GM23248 (cell line): ENCODE measurements at regions not wholly inside any gene's neighbourhood (a gene's known extent, or its start where the extent isn't known, plus 50 kb on each side); places are given as distances from the start of the nearest gene placed in this dataset.

Source experiments
- DNase-seq: peaks from one replicate; pipeline ENCODE4 v3.0.0-alpha.2; 2015
- H2AFZ ChIP-seq: fragments of 200-600 bp; sonication (generic); 2 replicates; pipeline ENCODE4 v1.6.1; 2016; ENCODE audit warnings: antibody characterized with exemption
- H3F3A ChIP-seq: fragments of 200-600 bp; sonication (generic); 2 replicates; pipeline ENCODE4 v1.6.1; 2016; ENCODE audit warnings: mild to moderate bottlenecking, antibody characterized with exemption, mixed run types; ENCODE audit not compliant: insufficient read depth
- H3K27ac ChIP-seq: fragments of 200-600 bp; sonication (generic); 2 replicates; pipeline ENCODE4 v1.5.1; 2016; ENCODE audit warnings: mild to moderate bottlenecking
- H3K27me3 ChIP-seq: fragments of 200-600 bp; sonication (generic); replicated peaks from 2 replicates; pipeline ENCODE4 v1.6.1; 2016; ENCODE audit warnings: mild to moderate bottlenecking; ENCODE audit not compliant: insufficient read depth
- H3K36me3 ChIP-seq: fragments of 200-600 bp; sonication (generic); 2 replicates; pipeline ENCODE4 v1.6.1; 2016; ENCODE audit warnings: low read depth, mild to moderate bottlenecking
- H3K4me1 ChIP-seq: fragments of 200-600 bp; sonication (generic); 2 replicates; pipeline ENCODE4 v1.6.1; 2016; ENCODE audit warnings: mild to moderate bottlenecking; ENCODE audit not compliant: insufficient read depth
- H3K4me2 ChIP-seq: fragments of 200-600 bp; sonication (generic); one replicate; pipeline ENCODE4 v1.6.1; 2016; ENCODE audit warnings: mild to moderate bottlenecking; ENCODE audit not compliant: unreplicated experiment
- H3K4me3 ChIP-seq: fragments of 200-600 bp; sonication (generic); 2 replicates; pipeline ENCODE4 v1.5.1; 2016; ENCODE audit warnings: mild to moderate bottlenecking
- H3K79me2 ChIP-seq: fragments of 200-600 bp; sonication (generic); 2 replicates; pipeline ENCODE4 v1.6.1; 2016; ENCODE audit warnings: mild to moderate bottlenecking; ENCODE audit not compliant: insufficient read depth
- H3K9ac ChIP-seq: fragments of 200-600 bp; sonication (generic); 2 replicates; pipeline ENCODE4 v1.6.1; 2016; ENCODE audit warnings: mild to moderate bottlenecking
- H3K9me2 ChIP-seq: fragments of 200-600 bp; sonication (generic); 2 replicates; pipeline ENCODE4 v1.6.1; 2016; ENCODE audit warnings: mixed run types, mild to moderate bottlenecking, moderate library complexity; ENCODE audit not compliant: insufficient read depth
- H3K9me3 ChIP-seq: fragments of 200-600 bp; sonication (generic); one replicate; pipeline ENCODE4 v1.6.1; 2017; ENCODE audit warnings: low read depth
- H4K20me1 ChIP-seq: fragments of 200-600 bp; sonication (generic); 2 replicates; pipeline ENCODE4 v1.6.0; 2016; ENCODE audit not compliant: insufficient read depth
- EZH2 ChIP-seq: fragments of 200-600 bp; sonication (generic); IDR thresholded peaks from 2 replicates; pipeline ENCODE4 v1.6.1; 2018; ENCODE audit warnings: antibody characterized with exemption, mild to moderate bottlenecking; ENCODE audit not compliant: insufficient read depth, poor library complexity, severe bottlenecking
- EZH2phosphoT487 ChIP-seq: fragments of 200-600 bp; sonication (generic); IDR thresholded peaks from 2 replicates; pipeline ENCODE4 v1.6.1; 2018; ENCODE audit warnings: antibody characterized with exemption, moderate library complexity, mild to moderate bottlenecking, low read depth; ENCODE audit not compliant: insufficient read depth
- WGBS, 2 experiments: methylation state at CpG; one replicate each; pipeline ENCODE4 v1.1.6; 2015 to 2017; ENCODE audit warnings: low lambda C conversion rate in 2 of 2, low coverage in 1 of 2; ENCODE audit errors: missing lambda C conversion rate in 2 of 2; 5-methylcytosine and 5-hydroxymethylcytosine counted together
- in situ Hi-C: fragments of 300-500 bp; cut with MboI; formaldehyde crosslinking; loops from 2 replicates; pipeline ENCODE4 v1.15.0; 2020

- no peaks in the 10 kb centered on the region for H3K36me3 ChIP-seq
- H3K9me3 ChIP-seq, result no peaks in the 10 kb centered on the region
- H2AFZ ChIP-seq, result no peak overlapping the region
- WGBS, 2 experiments, result 90 to 94% methylated on average over 14 to 19 of the region's 19 CpGs
- H3F3A ChIP-seq, result no peaks in the 10 kb centered on the region
- H3K4me3 ChIP-seq, result no peak overlapping the region
- no peak overlapping the region for H3K9ac ChIP-seq
- no peak for DNase-seq
- no peaks in the 10 kb centered on the region for H4K20me1 ChIP-seq
- H3K9me2 ChIP-seq, result no peaks in the 10 kb centered on the region
- H3K4me1 ChIP-seq, result peaks cover 7% of the 10 kb centered on the region; the same call in 1 of the 2 replicates
- H3K27me3 ChIP-seq, result no peaks in the 10 kb centered on the region
- H3K27ac ChIP-seq, result no peak overlapping the region
- H3K79me2 ChIP-seq, result no peaks in the 10 kb centered on the region
- no peak overlapping the region for H3K4me2 ChIP-seq
- TF ChIP-seq EZH2phosphoT487 (no peak), EZH2 (no peak)
- in situ Hi-C loops, result no loop called here
Observed at GRCh38 chr9:86516564-86516963, 162.4 kb upstream of the TUT7 start.

DNA sequence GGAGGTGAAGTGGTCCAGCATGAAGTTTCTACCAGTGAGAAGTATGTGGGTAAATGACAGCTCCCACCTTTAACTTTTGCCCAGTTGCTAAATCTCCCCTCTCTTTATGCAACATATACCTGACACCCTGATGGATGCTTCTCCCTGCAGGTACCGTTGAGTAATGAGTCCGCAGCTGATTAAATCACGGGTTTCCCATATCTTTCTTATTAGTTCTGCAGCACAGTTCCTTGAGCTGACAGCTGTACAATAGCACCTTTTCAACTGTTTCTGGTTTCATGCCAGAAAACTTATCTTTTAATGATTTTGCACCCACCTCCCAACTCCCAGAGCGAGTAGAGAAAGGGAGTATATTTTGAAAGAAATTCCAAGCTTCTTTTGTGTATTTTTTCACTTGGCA, 161.0 kb upstream of the TUT7 start:
- peaks cover 7% of the 10 kb centered on the region; the same call in 1 of the 2 replicates for H3K4me1 ChIP-seq
- no peak for TF ChIP-seq EZH2
- TF ChIP-seq EZH2phosphoT487, result no peak
- H3K9ac ChIP-seq, result no peak overlapping the region
- in situ Hi-C loops, result no loop called here
- no peak overlapping the region for H3K4me2 ChIP-seq
- H2AFZ ChIP-seq, result no peak overlapping the region
- H3K4me3 ChIP-seq, result no peak overlapping the region
- no peaks in the 10 kb centered on the region for H3K79me2 ChIP-seq
- no peaks in the 10 kb centered on the region for H4K20me1 ChIP-seq
- H3K27ac ChIP-seq, result no peak overlapping the region
- H3K9me2 ChIP-seq, result no peaks in the 10 kb centered on the region
- H3K36me3 ChIP-seq, result no peaks in the 10 kb centered on the region
- H3K27me3 ChIP-seq, result no peaks in the 10 kb centered on the region
- WGBS, 2 experiments, result 74 to 80% methylated on average over 4 of the region's 4 CpGs
- H3F3A ChIP-seq, result no peaks in the 10 kb centered on the region
- no peaks in the 10 kb centered on the region for H3K9me3 ChIP-seq
- DNase-seq, result no peak

DNA sequence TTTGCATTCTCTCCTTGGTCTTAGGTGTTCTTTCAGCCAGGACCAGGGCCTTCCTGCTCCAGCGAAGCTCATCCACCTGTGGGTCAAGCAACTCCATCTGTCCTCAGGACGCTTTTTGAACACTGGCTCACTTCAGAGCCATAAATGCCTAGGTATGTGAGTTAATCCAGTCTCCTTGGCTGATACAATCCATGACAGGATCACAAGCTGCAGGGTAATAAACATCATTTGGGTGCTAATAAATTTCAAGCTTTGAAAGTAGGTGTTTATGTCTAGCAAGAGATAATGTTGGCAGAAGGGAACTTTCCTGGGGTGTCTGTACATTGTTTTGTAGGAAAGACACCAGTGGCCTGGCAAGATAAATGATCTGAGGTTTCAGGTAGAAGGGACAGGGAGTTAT, 159.2 kb upstream of the TUT7 start:
- no peaks in the 10 kb centered on the region for H3K27me3 ChIP-seq
- in situ Hi-C loops, result no loop called here
- H3K36me3 ChIP-seq, result no peaks in the 10 kb centered on the region
- no peaks in the 10 kb centered on the region for H3K9me3 ChIP-seq
- H3K4me3 ChIP-seq, result no peak overlapping the region
- WGBS, 2 experiments, result 96% methylated on average over 2 of the region's 2 CpGs
- no peaks in the 10 kb centered on the region for H3K79me2 ChIP-seq
- H3K9me2 ChIP-seq, result no peaks in the 10 kb centered on the region
- H3K9ac ChIP-seq, result no peak overlapping the region
- no peak overlapping the region for H3K4me2 ChIP-seq
- H4K20me1 ChIP-seq, result no peaks in the 10 kb centered on the region
- no peaks in the 10 kb centered on the region for H3K4me1 ChIP-seq
- H3F3A ChIP-seq, result no peaks in the 10 kb centered on the region
- H3K27ac ChIP-seq, result no peak overlapping the region
- no peak for TF ChIP-seq EZH2
- TF ChIP-seq EZH2phosphoT487, result no peak
- DNase-seq, result no peak
- no peak overlapping the region for H2AFZ ChIP-seq

DNA sequence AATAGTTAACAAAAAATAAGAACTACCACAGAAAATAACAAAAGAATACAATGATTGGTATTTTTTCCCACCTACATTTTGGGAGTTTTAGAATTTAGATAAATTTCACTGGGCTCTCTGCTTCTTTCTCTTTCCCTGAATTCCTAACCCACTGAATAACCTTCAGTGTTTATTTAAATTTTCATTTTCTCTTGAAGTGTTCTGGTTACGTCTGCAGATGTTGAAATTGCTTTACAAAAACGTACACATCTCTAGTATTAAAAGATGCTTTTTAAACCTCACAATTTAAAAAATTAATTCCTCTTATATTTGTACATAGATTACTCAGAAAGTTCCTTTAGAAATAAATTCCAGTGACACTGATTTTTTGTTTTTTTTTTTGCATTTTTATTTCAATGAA, 158.7 kb upstream of the TUT7 start:
- Histone ChIP-seq H2AFZ (no peak overlapping the region), H4K20me1 (no peaks in the 10 kb centered on the region), H3K4me3 (no peak overlapping the region), H3K9ac (no peak overlapping the region), H3F3A (no peaks in the 10 kb centered on the region), H3K36me3 (no peaks in the 10 kb centered on the region), H3K9me2 (no peaks in the 10 kb centered on the region), H3K79me2 (no peaks in the 10 kb centered on the region), H3K27me3 (no peaks in the 10 kb centered on the region), H3K4me1 (no peaks in the 10 kb centered on the region), H3K27ac (no peak overlapping the region), H3K9me3 (no peaks in the 10 kb centered on the region), H3K4me2 (no peak overlapping the region)
- DNase-seq, result no peak
- 90 to 93% methylated on average over 2 of the region's 2 CpGs for WGBS, 2 experiments
- TF ChIP-seq EZH2, result no peak
- no peak for TF ChIP-seq EZH2phosphoT487
- in situ Hi-C loops, result no loop called here
